ENCODE measurements at regions not wholly inside any gene's neighbourhood (a gene's known extent, or its start where the extent isn't known, plus 50 kb on each side); places are given as distances from the start of the nearest gene placed in this dataset.

- TF ChIP-seq CTCF (conservative IDR thresholded peaks at IDR 0.05; ENCODE audit: low read length) (no peak), EZH2phosphoT487 (IDR thresholded peaks at IDR 0.05; ENCODE audit: borderline replicate concordance) (no peak)
Observed at GRCh38 chr11:127726367-127726766, 725.8 kb upstream of the KIRREL3 start.
